SK-N-MC (cell line): ENCODE measurements at regions not wholly inside any gene's neighbourhood (a gene's known extent, or its start where the extent isn't known, plus 50 kb on each side); places are given as distances from the start of the nearest gene placed in this dataset.

Experiments
- EZH2 ChIP-seq: fragments of 200-600 bp; sonication (generic); IDR thresholded peaks from one replicate; pipeline ENCODE4 v1.6.1; 2017; ENCODE audit warnings: antibody characterized with exemption
- FOXP2 ChIP-seq: optimal IDR thresholded peaks from 2 replicates; pipeline ENCODE3; 2011; ENCODE audit warnings: mild to moderate bottlenecking, moderate library complexity; ENCODE audit not compliant: insufficient read depth; ENCODE audit errors: extremely low read length, control extremely low read depth
- POLR2AphosphoS5 ChIP-seq: IDR thresholded peaks from 2 replicates; pipeline ENCODE4 v1.6.1; 2012; ENCODE audit warnings: mild to moderate bottlenecking, low read depth, low read length, borderline replicate concordance

- TF ChIP-seq FOXP2 (no peak), EZH2 (no peak), POLR2AphosphoS5 (no peak)
Measured at GRCh38 chr5:89973516-89973915, 436.0 kb downstream of the CETN3 start.
